Smooth muscle cell (in vitro differentiated cells): ENCODE measurements at regions not wholly inside any gene's neighbourhood (a gene's known extent, or its start where the extent isn't known, plus 50 kb on each side); places are given as distances from the start of the nearest gene placed in this dataset.

ENCODE experiments used
- DNase-seq: peaks from one replicate; lab custom pipeline; 2025; ENCODE audit not compliant: unreplicated experiment; lab: John Stamatoyannopoulos, UW
- H2AFZ ChIP-seq: fragments of 200-600 bp; sonication (generic); 2 replicates; pipeline ENCODE4 v1.6.0; 2016; ENCODE audit warnings: antibody characterized with exemption, low read depth, mild to moderate bottlenecking
- H3F3A ChIP-seq: fragments of 200-600 bp; sonication (generic); 2 replicates; pipeline ENCODE4 v1.6.0; 2017; ENCODE audit warnings: antibody characterized with exemption, low read depth
- H3K27ac ChIP-seq: fragments of 200-600 bp; sonication (generic); 2 replicates; pipeline ENCODE4 v1.5.1; 2016; ENCODE audit warnings: low read depth, mild to moderate bottlenecking
- H3K27me3 ChIP-seq: fragments of 200-600 bp; sonication (generic); 2 replicates; pipeline ENCODE4 v1.6.1; 2016; ENCODE audit warnings: low read depth, mild to moderate bottlenecking
- H3K36me3 ChIP-seq: fragments of 200-600 bp; sonication (generic); 2 replicates; pipeline ENCODE4 v1.5.1; 2016; ENCODE audit warnings: low read depth
- H3K4me1 ChIP-seq: fragments of 200-600 bp; sonication (generic); 2 replicates; pipeline ENCODE4 v1.5.1; 2016; ENCODE audit warnings: low read depth
- H3K4me2 ChIP-seq: fragments of 200-600 bp; sonication (generic); 2 replicates; pipeline ENCODE4 v1.6.0; 2016; ENCODE audit warnings: mild to moderate bottlenecking
- H3K4me3 ChIP-seq: fragments of 200-600 bp; sonication (generic); 2 replicates; pipeline ENCODE4 v1.5.1; 2016; ENCODE audit warnings: mild to moderate bottlenecking
- H3K79me2 ChIP-seq: fragments of 200-600 bp; sonication (generic); 2 replicates; pipeline ENCODE4 v1.6.0; 2016; ENCODE audit warnings: low read depth, mild to moderate bottlenecking
- H3K9ac ChIP-seq: fragments of 200-600 bp; sonication (generic); 2 replicates; pipeline ENCODE4 v1.6.0; 2016; ENCODE audit warnings: low read depth
- H3K9me3 ChIP-seq: fragments of 200-600 bp; sonication (generic); replicated peaks from 2 replicates; pipeline ENCODE4 v1.5.1; 2016; ENCODE audit warnings: low read depth
- H4K20me1 ChIP-seq: fragments of 200-600 bp; sonication (generic); 2 replicates; pipeline ENCODE4 v1.6.0; 2016; ENCODE audit warnings: low read depth
- CTCF ChIP-seq: fragments of 200-600 bp; sonication (generic); IDR thresholded peaks from 2 replicates; pipeline ENCODE4 v1.5.1; 2017; ENCODE audit warnings: borderline replicate concordance, mild to moderate bottlenecking, antibody characterized with exemption; ENCODE audit not compliant: insufficient read depth, poor library complexity, severe bottlenecking
- WGBS: methylation state at CpG from one replicate; pipeline ENCODE4 v1.1.7; 2016; ENCODE audit warnings: low lambda C conversion rate; 5-methylcytosine and 5-hydroxymethylcytosine counted together

DNA sequence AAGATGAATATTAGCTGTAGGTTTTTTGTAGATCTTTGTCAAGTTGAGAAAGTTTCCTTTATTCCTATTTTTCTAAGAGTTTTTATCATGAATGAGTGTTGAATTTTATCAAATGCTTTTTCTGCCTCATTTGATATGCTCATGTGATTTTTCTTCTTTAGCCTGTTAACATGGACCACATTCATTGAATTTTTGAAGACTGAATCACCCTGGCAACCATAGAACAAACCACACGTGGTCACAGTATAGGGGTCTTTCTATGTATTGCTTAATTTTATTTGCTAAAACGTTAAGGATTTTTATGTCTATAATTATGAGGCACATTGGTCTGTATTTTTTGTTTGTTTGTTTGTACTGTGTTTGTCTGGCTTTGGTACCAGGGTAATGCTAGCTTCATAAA lies 201.7 kb upstream of the CWC22 start:
- TF ChIP-seq CTCF: no peak
- H3K9me3 ChIP-seq: no peaks in the 10 kb centered on the region
- H3K4me3 ChIP-seq: no peak overlapping the region
- no peaks in the 10 kb centered on the region for H3K36me3 ChIP-seq
- no peaks in the 10 kb centered on the region for H3K27me3 ChIP-seq
- H3K27ac ChIP-seq: no peak overlapping the region
- no peaks in the 10 kb centered on the region for H3F3A ChIP-seq
- H4K20me1 ChIP-seq: no peaks in the 10 kb centered on the region
- WGBS: 23% methylated on average over 2 of the region's 2 CpGs
- no peak overlapping the region for H2AFZ ChIP-seq
- no peak overlapping the region for H3K9ac ChIP-seq
- no peaks in the 10 kb centered on the region for H3K79me2 ChIP-seq
- DNase-seq: no peak
- peaks cover 16% of the 10 kb centered on the region for H3K4me1 ChIP-seq
- peak overlapping the region; percentile 41 for H3K4me2 ChIP-seq

- Histone ChIP-seq H3K27me3 (no peaks in the 10 kb centered on the region), H3K4me2 (peak overlapping the region; percentile 50), H4K20me1 (no peaks in the 10 kb centered on the region), H3K79me2 (no peaks in the 10 kb centered on the region), H2AFZ (peak overlapping the region; percentile 74), H3K4me3 (no peak overlapping the region), H3K36me3 (no peaks in the 10 kb centered on the region), H3K27ac (peak overlapping the region; percentile 66), H3F3A (peaks cover 3% of the 10 kb centered on the region), H3K4me1 (peaks cover 22% of the 10 kb centered on the region), H3K9ac (no peak overlapping the region), H3K9me3 (no peaks in the 10 kb centered on the region)
- WGBS: 66% methylated on average over 6 of the region's 6 CpGs
- TF ChIP-seq CTCF: no peak
- DNase-seq: no peak
Observed at GRCh38 chr2:180205621-180206235, 198.6 kb upstream of the CWC22 start.

- 26% methylated on average over 2 of the region's 2 CpGs for WGBS
Observed at GRCh38 chr2:180203972-180204371, 196.9 kb upstream of the CWC22 start.

More at GRCh38 chr2:180203972-180204371, 196.9 kb upstream of the CWC22 start:
- DNase-seq: no peak
- no peak overlapping the region for H3K9ac ChIP-seq
- no peak for TF ChIP-seq CTCF
- H3K27ac ChIP-seq: peak overlapping the region; percentile 66
- peak overlapping the region; percentile 50 for H3K4me2 ChIP-seq
- no peak overlapping the region for H3K4me3 ChIP-seq
- no peaks in the 10 kb centered on the region for H3K36me3 ChIP-seq
- no peaks in the 10 kb centered on the region for H4K20me1 ChIP-seq
- peaks cover 3% of the 10 kb centered on the region for H3F3A ChIP-seq
- no peak overlapping the region for H2AFZ ChIP-seq
- H3K79me2 ChIP-seq: no peaks in the 10 kb centered on the region
- H3K4me1 ChIP-seq: peaks cover 20% of the 10 kb centered on the region
- no peaks in the 10 kb centered on the region for H3K27me3 ChIP-seq
- H3K9me3 ChIP-seq: no peaks in the 10 kb centered on the region
